Transverse colon (tissue), 4 donors: ENCODE measurements at regions not wholly inside any gene's neighbourhood (a gene's known extent, or its start where the extent isn't known, plus 50 kb on each side); places are given as distances from the start of the nearest gene placed in this dataset.

Experiments used
- DNase-seq: peaks from one replicate; pipeline ENCODE4 v3.0.0-alpha.2; 2019
- H3K27ac ChIP-seq, 4 donors: fragments of 200-600 bp; sonication (generic); 2 replicates each; pipeline ENCODE4 v1.5.1; 2016 to 2018; ENCODE audit warnings: inconsistent platforms in 4 of 4
- H3K27me3 ChIP-seq: fragments of 200-600 bp; sonication (generic); 2 replicates; pipeline ENCODE4 v1.5.1; 2017; ENCODE audit warnings: inconsistent platforms
- H3K36me3 ChIP-seq, 4 donors: fragments of 200-600 bp; sonication (generic); 2 replicates each; pipeline ENCODE4 v1.5.1; 2017 to 2019; ENCODE audit warnings: inconsistent platforms in 4 of 4
- H3K4me1 ChIP-seq, 4 donors: fragments of 200-600 bp; sonication (generic); 2 replicates each; pipeline ENCODE4 v1.5.1; 2017 to 2020; ENCODE audit warnings: inconsistent platforms in 4 of 4
- H3K4me3 ChIP-seq, 4 donors: fragments of 200-600 bp; sonication (generic); 1 replicate in 1 of 4; 2 replicates in 3 of 4; pipeline versions ENCODE4 v1.5.1 to v1.6.1; 2017 to 2019; ENCODE audit warnings: inconsistent platforms in 4 of 4
- H3K9me3 ChIP-seq, 2 donors: fragments of 200-600 bp; sonication (generic); 2 replicates each; pipeline ENCODE4 v1.5.1; 2017 to 2019; ENCODE audit warnings: inconsistent platforms in 2 of 2
- CTCF ChIP-seq, 5 experiments: fragments of 200-600 bp in 3 of 5; fragments of 450-650 bp in 2 of 5; sonication (generic) in 3 of 5; IDR thresholded peaks; 1 replicate in 2 of 5; 2 replicates in 3 of 5; pipeline ENCODE4 v1.5.1; 2016 to 2017; ENCODE audit warnings: antibody characterized with exemption in 5 of 5, inconsistent platforms in 3 of 5, mild to moderate bottlenecking in 2 of 5, moderate library complexity in 1 of 5
- EP300 ChIP-seq: sonication (generic); formaldehyde crosslinking; IDR thresholded peaks from one replicate; pipeline ENCODE4 v1.6.1; 2017; ENCODE audit warnings: antibody characterized with exemption, low read depth
- POLR2A ChIP-seq: fragments of 450-650 bp; IDR thresholded peaks from one replicate; pipeline ENCODE4 v1.6.1; 2016; ENCODE audit warnings: antibody characterized with exemption, mild to moderate bottlenecking, moderate library complexity
- POLR2AphosphoS5 ChIP-seq, 3 donors: sonication (generic); formaldehyde crosslinking; IDR thresholded peaks; one replicate each; pipeline ENCODE4 v1.6.1; 2016; ENCODE audit warnings: antibody characterized with exemption in 3 of 3
- WGBS, 2 donors: methylation state at CpG; one replicate each; pipeline ENCODE4 v1.1.5; 2018; ENCODE audit warnings: low coverage in 1 of 2; 5-methylcytosine and 5-hydroxymethylcytosine counted together
- in situ Hi-C, 4 donors: fragments of 200-750 bp; cut with MboI; loops; one replicate each; pipeline versions ENCODE4 v1.15.0 to v1.15.1; 2017; ENCODE audit warnings: low sequenced_read_pairs in 3 of 4, low pct_ligation_motif_present in 1 of 4, low pct_unique_long_range_greater_than_20kb in 1 of 4
- intact Hi-C: fragments of 100-400 bp; cut with DNase I; formaldehyde crosslinking; loops from one replicate; pipeline ENCODE4 v1.15.1; 2023; ENCODE audit warnings: low total_unique reads

- Histone ChIP-seq H3K4me1 (peaks cover 0 to 3% (median 0%) of the 10 kb centered on the region in 4 donors), H3K27ac (no peak overlapping the region), H3K4me3 (no peak overlapping the region), H3K9me3 (no peaks in the 10 kb centered on the region), H3K27me3 (no peaks in the 10 kb centered on the region), H3K36me3 (no peaks in the 10 kb centered on the region)
- in situ Hi-C loops: no loop called here
- TF ChIP-seq POLR2A (no peak), EP300 (no peak), POLR2AphosphoS5 (IDR thresholded peaks at IDR 0.05) (no peak), CTCF (IDR thresholded peaks at IDR 0.05) (no peak)
- DNase-seq: no peak
- intact Hi-C loops: no loop called here
- 42 to 44% methylated on average over 1 to 2 of the region's 2 CpGs for WGBS, 2 donors
These were observed 75.8 kb upstream of the TMEM72 start for GRCh38 chr10:44835300-44835699.

DNA sequence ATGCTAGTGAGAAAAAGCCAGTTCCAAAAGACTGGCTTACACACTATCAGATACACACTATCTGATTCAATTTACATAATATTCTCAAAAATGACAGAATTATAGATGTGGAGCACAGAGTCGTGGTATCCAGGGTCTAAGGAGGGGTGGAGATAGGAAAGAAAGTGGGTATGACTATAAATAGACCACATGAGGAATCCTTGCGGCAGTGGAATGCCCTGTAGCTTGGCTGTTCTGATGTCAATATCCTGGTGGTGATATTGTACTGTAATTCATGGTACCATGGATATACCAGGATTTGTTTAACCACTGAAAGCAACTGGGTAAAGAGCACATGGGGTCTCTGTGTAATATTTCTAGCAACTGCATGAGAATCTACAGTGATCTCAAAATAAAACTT lies 67.7 kb upstream of the TMEM72 start:
- H3K27ac ChIP-seq: no peak overlapping the region
- TF ChIP-seq CTCF (IDR thresholded peaks at IDR 0.05) (no peak), EP300 (no peak), POLR2AphosphoS5 (IDR thresholded peaks at IDR 0.05) (no peak), POLR2A (no peak)
- 76% methylated on average over 2 of the region's 2 CpGs; no CpG with 5 or more reads in 1 of the 2 donors for WGBS, 2 donors
- intact Hi-C loops (no loop called here), in situ Hi-C loops (no loop called here)
- no peak for DNase-seq
- no peak overlapping the region for H3K4me3 ChIP-seq
- no peaks in the 10 kb centered on the region for H3K9me3 ChIP-seq
- no peaks in the 10 kb centered on the region for H3K27me3 ChIP-seq
- no peaks in the 10 kb centered on the region for H3K36me3 ChIP-seq
- no peaks in the 10 kb centered on the region for H3K4me1 ChIP-seq

- no peaks in the 10 kb centered on the region for H3K9me3 ChIP-seq
- H3K4me1 ChIP-seq: no peaks in the 10 kb centered on the region
- TF ChIP-seq CTCF (IDR thresholded peaks at IDR 0.05) (no peak), EP300 (no peak), POLR2A (no peak), POLR2AphosphoS5 (IDR thresholded peaks at IDR 0.05) (no peak)
- in situ Hi-C loops: no loop called here
- no peaks in the 10 kb centered on the region for H3K27me3 ChIP-seq
- H3K27ac ChIP-seq: no peak overlapping the region
- intact Hi-C loops: no loop called here
- H3K4me3 ChIP-seq: no peak overlapping the region
- DNase-seq: no peak
- 89% methylated on average over 6 of the region's 6 CpGs; no CpG with 5 or more reads in 1 of the 2 donors for WGBS, 2 donors
- no peaks in the 10 kb centered on the region for H3K36me3 ChIP-seq
These were observed 65.6 kb upstream of the TMEM72 start for GRCh38 chr10:44845361-44846175.

DNA sequence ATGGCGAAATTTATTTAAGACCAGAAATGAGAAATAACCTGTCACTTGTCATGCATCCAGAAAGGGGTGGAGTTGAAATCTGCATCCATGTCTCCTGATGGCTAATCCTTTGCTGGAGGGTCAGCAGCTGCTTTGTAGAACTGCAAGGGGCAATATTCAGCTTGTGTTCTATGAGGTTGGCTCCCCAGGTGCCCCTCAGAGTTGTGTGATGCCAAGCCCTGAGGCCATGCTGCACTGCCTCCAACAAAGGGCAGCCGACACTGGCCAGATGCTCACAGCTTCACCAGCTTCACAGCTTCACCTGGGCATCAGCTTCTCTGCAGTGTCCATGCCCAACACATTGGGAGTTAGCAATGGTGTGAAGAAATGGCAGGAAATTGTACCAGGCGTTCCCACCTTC lies 64.0 kb upstream of the TMEM72 start:
- no peaks in the 10 kb centered on the region for H3K36me3 ChIP-seq
- 87 to 90% methylated on average over 1 to 2 of the region's 3 CpGs for WGBS, 2 donors
- in situ Hi-C loops (no loop called here), intact Hi-C loops (no loop called here)
- no peaks in the 10 kb centered on the region for H3K27me3 ChIP-seq
- DNase-seq: no peak
- TF ChIP-seq POLR2AphosphoS5 (IDR thresholded peaks at IDR 0.05) (no peak), CTCF (IDR thresholded peaks at IDR 0.05) (no peak), POLR2A (no peak), EP300 (no peak)
- no peaks in the 10 kb centered on the region for H3K4me1 ChIP-seq
- no peak overlapping the region for H3K27ac ChIP-seq
- H3K9me3 ChIP-seq: no peaks in the 10 kb centered on the region
- H3K4me3 ChIP-seq: no peak overlapping the region
